ENCODE measurements at regions not wholly inside any gene's neighbourhood (a gene's known extent, or its start where the extent isn't known, plus 50 kb on each side); places are given as distances from the start of the nearest gene placed in this dataset.

- no peak for TF ChIP-seq CTCF (IDR thresholded peaks at IDR 0.05; ENCODE audit: control extremely low read depth in 1 of 3, insufficient read depth in 1 of 3, low read depth in 1 of 3, low read length in 3 of 3)
- no peak for TF ChIP-seq SP2 (IDR thresholded peaks at IDR 0.05; ENCODE audit: low read length)
- TF ChIP-seq USF2 (IDR thresholded peaks at IDR 0.05; ENCODE audit: low read length), result no peak
- TF ChIP-seq POLR2AphosphoS5 (IDR thresholded peaks at IDR 0.05; ENCODE audit: low read depth, low read length), result no peak
- no peak for TF ChIP-seq EZH2 (IDR thresholded peaks at IDR 0.05; ENCODE audit: low read depth, low read length, severe bottlenecking)
- no peak for TF ChIP-seq FOSL1 (IDR thresholded peaks at IDR 0.05; ENCODE audit: insufficient read depth, low read depth, low read length)
- no peak for TF ChIP-seq CREB1 (IDR thresholded peaks at IDR 0.05)
Measured at GRCh38 chr3:152128356-152128755, 140.4 kb upstream of the MBNL1 start (continued).
